CD4-positive, CD25-positive, alpha-beta regulatory T cell (primary cell): ENCODE measurements at regions not wholly inside any gene's neighbourhood (a gene's known extent, or its start where the extent isn't known, plus 50 kb on each side); places are given as distances from the start of the nearest gene placed in this dataset.
A peak's percentile ranks its signal among the peaks of the same experiment; 100 is the strongest.

ENCODE experiments used
- ATAC-seq, 2 donors: fragments of 150-1000 bp; cut with Tn5 transposase; one replicate each; pipeline ENCODE4 v1.10.0; 2021; ENCODE audit warnings: low read depth in 2 of 2, moderate number of reproducible peaks in 2 of 2, moderate library complexity in 1 of 2
- DNase-seq, 3 donors: peaks; one replicate each; pipeline versions ENCODE4 v3.0.0 to v3.0.0-alpha.2; 2012 to 2022; ENCODE audit warnings: mixed read lengths in 1 of 3
- H3K27ac ChIP-seq: one replicate; pipeline ENCODE4 v1.7.0; 2013; ENCODE audit warnings: mild to moderate bottlenecking, low read length; ENCODE audit not compliant: insufficient read depth, poor library complexity, severe bottlenecking
- H3K27me3 ChIP-seq: one replicate; pipeline ENCODE4 v1.7.0; 2013; ENCODE audit warnings: low read length; ENCODE audit not compliant: control insufficient read depth, insufficient read depth
- H3K36me3 ChIP-seq: one replicate; pipeline ENCODE4 v1.7.0; 2013; ENCODE audit warnings: mild to moderate bottlenecking, low read length, moderate library complexity; ENCODE audit not compliant: control insufficient read depth, insufficient read depth
- H3K4me1 ChIP-seq: 2 replicates; pipeline ENCODE4 v1.7.0; 2013; ENCODE audit warnings: mild to moderate bottlenecking, low read length; ENCODE audit not compliant: insufficient read depth, control insufficient read depth, poor library complexity, severe bottlenecking
- H3K4me3 ChIP-seq: one replicate; pipeline ENCODE4 v1.7.0; 2013; ENCODE audit warnings: low read depth, mild to moderate bottlenecking, low read length, moderate library complexity
- H3K9me3 ChIP-seq, 2 experiments: 1 replicate in 1 of 2; 2 replicates in 1 of 2; pipeline ENCODE4 v1.7.0; 2013; ENCODE audit warnings: low read length in 2 of 2, mild to moderate bottlenecking in 1 of 2, moderate library complexity in 1 of 2; ENCODE audit not compliant: control insufficient read depth in 2 of 2
- H3K27ac Mint-ChIP-seq, 3 donors: one replicate each; pipeline ENCODE4 v1.8.0; 2020 to 2022; ENCODE audit warnings: mild to moderate bottlenecking in 3 of 3, mixed read lengths in 3 of 3, moderate library complexity in 2 of 3
- H3K27me3 Mint-ChIP-seq: one replicate; pipeline ENCODE4 v1.8.0; 2022; ENCODE audit warnings: mild to moderate bottlenecking, mixed read lengths
- H3K36me3 Mint-ChIP-seq: one replicate; pipeline ENCODE4 v1.8.0; 2020; ENCODE audit warnings: mixed read lengths
- H3K4me1 Mint-ChIP-seq, 4 donors: one replicate each; pipeline ENCODE4 v1.8.0; 2020 to 2022; ENCODE audit warnings: mixed read lengths in 4 of 4, mild to moderate bottlenecking in 1 of 4
- H3K4me3 Mint-ChIP-seq, 4 donors: one replicate each; pipeline ENCODE4 v1.8.0; 2020 to 2022; ENCODE audit warnings: mild to moderate bottlenecking in 4 of 4, mixed read lengths in 4 of 4, moderate library complexity in 3 of 4
- H3K9me3 Mint-ChIP-seq, 7 donors: one replicate each; pipeline ENCODE4 v1.8.0; 2020 to 2022; ENCODE audit warnings: mixed read lengths in 7 of 7, mild to moderate bottlenecking in 3 of 7, moderate library complexity in 2 of 7

DNA sequence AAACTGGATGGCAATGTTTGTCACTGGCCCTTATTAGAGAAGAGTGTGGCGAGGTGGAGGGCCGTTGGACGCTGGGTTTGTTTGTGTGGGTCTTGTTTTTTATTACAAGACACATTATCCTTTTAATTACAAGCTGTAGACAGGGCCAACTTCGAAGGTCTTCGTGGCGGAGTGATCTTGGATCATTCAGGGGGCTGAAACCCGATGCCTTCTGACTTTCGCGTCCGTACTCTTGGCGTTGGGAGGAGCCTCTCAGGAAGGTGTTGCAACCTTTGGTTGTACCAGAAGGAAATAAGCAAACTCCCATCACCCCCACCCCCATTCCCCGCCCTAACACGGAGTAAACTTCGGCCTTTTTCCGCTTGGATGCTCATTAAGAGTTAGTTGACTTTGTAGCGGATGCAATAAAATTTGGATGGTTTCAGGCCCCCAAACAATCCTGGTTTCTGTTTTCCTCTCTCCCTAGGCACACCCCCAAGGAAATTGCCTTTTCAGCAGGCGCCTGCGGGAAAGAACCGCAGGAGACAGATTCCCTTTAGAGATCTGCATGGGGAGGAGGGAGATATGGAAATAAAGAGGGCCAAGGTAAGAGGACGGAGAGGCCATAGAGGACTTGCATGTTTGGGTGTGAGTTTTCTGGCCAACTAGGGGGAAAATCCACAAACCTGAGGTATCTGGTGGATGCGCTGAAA, 294.5 kb upstream of the NFE2L3 start:
- H3K4me1 ChIP-seq: peaks cover 24% of the 10 kb centered on the region
- Mint-ChIP-seq H3K36me3 (no peaks in the 10 kb centered on the region), H3K4me3 (no peak overlapping the region), H3K27ac (no peak overlapping the region), H3K4me1 (peaks cover 9 to 35% (median 26%) of the 10 kb centered on the region in 4 donors), H3K9me3 (peaks cover 0 to 28% (median 8%) of the 10 kb centered on the region in 7 donors), H3K27me3 (no peaks in the 10 kb centered on the region)
- DNase-seq: no peak
- ATAC-seq: no peak
- H3K27me3 ChIP-seq: peaks cover 84% of the 10 kb centered on the region
- no peak overlapping the region for H3K27ac ChIP-seq
- H3K36me3 ChIP-seq: no peaks in the 10 kb centered on the region
- no peak overlapping the region for H3K4me3 ChIP-seq
- H3K9me3 ChIP-seq: peaks cover 42 to 73% of the 10 kb centered on the region in 2 experiments

DNA sequence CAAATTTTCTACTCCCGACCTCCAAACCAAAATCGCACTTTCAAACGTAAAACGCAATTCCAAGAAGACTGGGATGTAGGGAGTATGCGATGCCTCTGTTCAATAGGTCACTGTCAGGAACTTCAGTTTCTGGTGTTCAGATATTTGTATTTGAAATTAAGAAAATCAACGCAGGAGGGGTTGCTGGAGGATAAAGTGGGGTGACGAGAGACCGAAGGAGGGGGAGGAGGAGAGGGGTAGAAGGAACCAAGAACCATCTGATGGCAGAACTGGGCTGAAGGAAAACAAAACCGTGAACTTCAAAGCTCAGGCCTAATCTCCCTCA, 293.8 kb upstream of the NFE2L3 start:
- no peaks in the 10 kb centered on the region for H3K27me3 Mint-ChIP-seq
- Histone ChIP-seq H3K9me3 (peaks cover 44 to 79% of the 10 kb centered on the region in 2 experiments), H3K4me3 (no peak overlapping the region), H3K36me3 (no peaks in the 10 kb centered on the region), H3K27me3 (peaks cover 86% of the 10 kb centered on the region), H3K27ac (no peak overlapping the region), H3K4me1 (peaks cover 24% of the 10 kb centered on the region)
- peaks cover 5 to 38% (median 28%) of the 10 kb centered on the region in 4 donors for H3K4me1 Mint-ChIP-seq
- peaks cover 0 to 32% (median 8%) of the 10 kb centered on the region in 7 donors for H3K9me3 Mint-ChIP-seq
- H3K27ac Mint-ChIP-seq: no peak overlapping the region
- DNase-seq (no peak), ATAC-seq (no peak)
- H3K36me3 Mint-ChIP-seq: no peaks in the 10 kb centered on the region
- no peak overlapping the region for H3K4me3 Mint-ChIP-seq

DNA sequence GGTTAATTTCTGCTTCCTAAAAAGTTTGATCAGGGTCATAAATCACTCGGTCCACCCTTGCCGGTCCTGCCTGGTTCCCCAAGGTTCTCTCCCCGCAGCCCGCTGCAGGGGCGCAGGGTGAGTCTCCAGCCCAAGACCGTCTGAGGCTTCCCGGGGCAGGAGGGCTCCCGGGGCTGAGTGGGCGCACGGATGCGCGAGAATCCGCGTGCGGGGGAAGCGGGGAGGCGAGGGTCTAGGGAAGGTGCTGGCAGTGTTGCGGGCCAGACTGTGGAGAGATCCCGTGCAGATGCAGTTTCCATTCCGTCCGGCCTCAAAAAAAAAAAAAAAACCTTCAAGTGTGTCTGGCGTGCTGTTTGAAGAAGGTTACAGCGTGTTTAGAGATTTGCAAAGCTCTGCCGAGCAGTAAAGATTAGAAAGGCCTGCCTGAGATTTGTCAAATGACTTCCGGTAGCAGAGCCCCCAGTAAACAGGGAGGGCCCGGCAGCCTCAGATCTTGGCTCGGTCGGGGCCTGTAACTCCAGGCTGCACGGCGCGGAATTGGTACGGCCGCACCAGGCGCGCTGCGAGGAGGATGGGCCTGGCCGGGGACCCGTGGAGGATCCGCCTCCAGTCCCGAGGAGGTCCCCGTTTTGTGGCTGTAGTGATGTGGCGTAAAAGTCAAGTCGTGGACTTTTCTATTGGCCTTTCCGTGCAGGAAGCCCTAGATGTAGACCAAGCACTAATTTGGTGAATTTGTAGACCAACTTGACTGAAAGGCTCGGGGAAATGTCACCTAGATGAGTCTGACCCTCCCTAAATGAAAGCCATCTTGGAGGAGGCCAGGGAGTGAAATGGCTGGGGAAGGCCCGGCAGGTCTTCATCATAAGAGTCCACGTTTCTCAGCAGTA, 293.2 kb upstream of the NFE2L3 start:
- peaks cover 0 to 34% (median 8%) of the 10 kb centered on the region in 7 donors for H3K9me3 Mint-ChIP-seq
- H3K27ac Mint-ChIP-seq: peak overlapping the region; percentile 15 to 74 (median 23)
- DNase-seq: peak in 2 of 3 donors; percentile 8 to 31

DNA sequence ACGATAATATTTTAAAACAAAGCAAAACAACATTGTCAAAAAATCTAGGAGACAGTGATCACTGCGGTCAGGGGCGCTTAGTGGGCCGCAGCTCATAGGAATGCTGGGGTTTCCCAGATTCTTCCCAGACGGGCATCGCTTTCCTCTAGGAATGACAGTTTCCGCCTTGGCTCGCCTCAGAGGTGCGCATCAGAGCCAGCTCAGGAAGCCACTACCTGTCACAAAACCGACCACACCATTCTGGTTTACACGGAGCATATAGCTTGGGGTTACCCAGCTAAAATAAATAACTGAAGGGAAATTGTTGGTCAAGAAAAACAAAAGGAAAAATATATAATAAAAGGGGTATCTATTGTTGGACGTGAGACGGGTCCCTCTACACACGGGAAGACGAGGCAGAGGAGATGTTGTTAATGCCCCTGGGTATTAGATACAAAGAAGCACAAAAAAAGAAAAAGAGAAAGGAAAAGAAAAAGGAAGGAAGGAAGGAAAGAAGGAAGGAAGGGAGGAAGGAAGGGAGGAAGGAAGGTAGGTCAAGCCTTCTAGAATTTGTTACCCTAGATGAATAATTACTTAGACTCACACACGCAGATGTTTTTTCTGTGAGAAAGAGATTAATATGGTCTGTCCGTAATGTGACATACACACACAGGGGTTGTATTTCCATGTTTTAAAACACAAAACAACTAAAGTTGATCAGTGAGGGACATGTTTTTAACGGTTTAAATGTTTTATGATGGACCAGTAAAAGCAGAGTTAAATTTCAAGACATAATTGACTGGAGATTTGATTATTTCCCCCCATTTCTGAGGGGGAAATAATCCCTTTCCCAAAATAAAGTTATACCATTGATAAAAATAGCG, 292.4 kb upstream of the NFE2L3 start:
- Histone ChIP-seq H3K4me1 (peaks cover 24% of the 10 kb centered on the region), H3K27me3 (peaks cover 86% of the 10 kb centered on the region), H3K27ac (no peak overlapping the region), H3K36me3 (no peaks in the 10 kb centered on the region), H3K4me3 (no peak overlapping the region), H3K9me3 (peaks cover 48 to 86% of the 10 kb centered on the region in 2 experiments)
- Mint-ChIP-seq H3K36me3 (no peaks in the 10 kb centered on the region), H3K4me1 (peaks cover 1 to 25% (median 21%) of the 10 kb centered on the region in 4 donors), H3K27me3 (no peaks in the 10 kb centered on the region), H3K27ac (peak overlapping the region in 2 of 3 donors; percentile 74 to 92), H3K9me3 (peaks cover 0 to 34% (median 8%) of the 10 kb centered on the region in 7 donors), H3K4me3 (peak overlapping the region in 3 of 4 donors; percentile 37 to 85 (median 81))
- ATAC-seq (no peak), DNase-seq (peak in 1 of 3 donors; percentile 21)

More for the DNA sequence above, 293.2 kb upstream of the NFE2L3 start:
- no peak for ATAC-seq
- H3K27ac ChIP-seq: no peak overlapping the region
- H3K36me3 ChIP-seq: no peaks in the 10 kb centered on the region
- peaks cover 45 to 85% of the 10 kb centered on the region in 2 experiments for H3K9me3 ChIP-seq
- H3K36me3 Mint-ChIP-seq: no peaks in the 10 kb centered on the region
- no peak overlapping the region for H3K4me3 ChIP-seq
- H3K4me1 Mint-ChIP-seq: peaks cover 5 to 34% (median 23%) of the 10 kb centered on the region in 4 donors
- H3K4me3 Mint-ChIP-seq: peak overlapping the region in 3 of 4 donors; percentile 37 to 85 (median 81)
- H3K27me3 Mint-ChIP-seq: no peaks in the 10 kb centered on the region
- H3K4me1 ChIP-seq: peaks cover 24% of the 10 kb centered on the region
- H3K27me3 ChIP-seq: peaks cover 86% of the 10 kb centered on the region

DNA sequence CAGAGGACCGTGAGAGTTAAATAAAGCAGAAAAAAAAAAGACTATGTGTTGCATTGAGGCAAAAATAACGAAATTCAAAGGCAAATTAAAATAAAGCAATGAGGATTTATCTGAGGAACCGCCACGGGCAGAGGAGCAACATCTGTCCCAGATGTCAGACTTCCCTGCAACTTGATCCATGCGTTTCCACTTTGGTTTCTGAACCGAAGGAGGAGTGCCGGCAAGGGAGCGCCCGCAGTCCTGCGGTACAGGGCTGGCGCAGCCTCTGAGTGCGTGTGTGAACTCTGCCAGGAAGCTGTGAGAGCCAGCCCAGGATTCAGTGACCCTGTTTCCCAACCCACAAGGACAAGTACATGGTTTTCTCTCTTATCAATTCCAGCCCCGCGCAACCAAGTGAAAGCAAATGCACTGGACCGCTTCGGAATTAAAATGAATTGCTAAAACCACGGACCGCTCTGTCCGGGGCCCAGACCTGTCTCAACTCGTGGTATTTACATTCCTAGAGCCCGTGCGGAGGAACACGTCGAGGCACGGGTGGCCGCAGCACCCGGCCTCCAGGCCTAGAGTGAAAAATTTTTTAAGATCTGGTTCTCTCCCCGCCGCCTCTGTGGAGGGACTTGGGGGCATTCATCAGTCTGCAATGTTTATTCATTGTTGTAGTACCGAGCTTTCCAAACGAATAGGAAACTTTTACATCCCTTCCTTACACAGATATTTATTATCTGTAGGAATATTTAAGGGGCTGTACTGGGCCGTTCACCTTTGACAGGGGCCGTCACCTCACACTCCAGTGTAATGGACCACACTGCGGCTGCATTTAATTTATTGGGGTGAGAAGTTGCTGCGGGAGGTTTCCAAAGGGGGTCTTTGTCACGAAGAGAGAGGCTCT, 291.5 kb upstream of the NFE2L3 start:
- Mint-ChIP-seq H3K27me3 (peaks cover 5% of the 10 kb centered on the region), H3K27ac (peak overlapping the region; percentile 25 to 92 (median 74)), H3K9me3 (peaks cover 0 to 34% (median 8%) of the 10 kb centered on the region in 7 donors), H3K4me1 (peaks cover 0 to 25% (median 21%) of the 10 kb centered on the region in 4 donors), H3K36me3 (no peaks in the 10 kb centered on the region), H3K4me3 (peak overlapping the region; percentile 0 to 85 (median 46))
- Histone ChIP-seq H3K27ac (no peak overlapping the region), H3K36me3 (no peaks in the 10 kb centered on the region), H3K27me3 (peaks cover 86% of the 10 kb centered on the region), H3K4me1 (peaks cover 24% of the 10 kb centered on the region), H3K4me3 (no peak overlapping the region), H3K9me3 (peaks cover 44 to 82% of the 10 kb centered on the region in 2 experiments)
- ATAC-seq (no peak), DNase-seq (peak in 1 of 3 donors; percentile 27)

DNA sequence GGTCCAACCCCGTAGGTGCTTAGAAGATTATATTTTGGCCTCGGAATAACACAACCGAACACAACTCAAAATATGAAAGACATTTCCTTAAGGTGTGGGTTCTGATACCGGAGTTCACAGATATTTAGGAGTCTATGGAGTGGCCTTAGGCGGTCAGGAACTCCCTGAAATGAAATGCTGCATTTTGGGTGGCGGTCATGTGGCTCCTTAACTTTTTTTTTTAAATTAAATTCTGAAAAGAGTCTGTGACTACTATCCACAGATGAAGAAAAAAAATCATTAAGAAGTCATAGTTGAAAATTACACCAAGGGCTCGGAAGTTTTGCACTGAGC, 290.9 kb upstream of the NFE2L3 start:
- Mint-ChIP-seq H3K4me3 (peak overlapping the region in 3 of 4 donors; percentile 21 to 92 (median 54)), H3K27ac (peak overlapping the region in 1 of 3 donors; percentile 74), H3K4me1 (peaks cover 0 to 25% (median 21%) of the 10 kb centered on the region in 4 donors), H3K9me3 (peaks cover 0 to 34% (median 8%) of the 10 kb centered on the region in 7 donors), H3K36me3 (no peaks in the 10 kb centered on the region), H3K27me3 (peaks cover 11% of the 10 kb centered on the region)
- H3K27me3 ChIP-seq: peaks cover 85% of the 10 kb centered on the region
- H3K36me3 ChIP-seq: no peaks in the 10 kb centered on the region
- H3K4me1 ChIP-seq: peaks cover 24% of the 10 kb centered on the region
- ATAC-seq: no peak
- peak in 1 of 3 donors; percentile 15 for DNase-seq
- no peak overlapping the region for H3K4me3 ChIP-seq
- no peak overlapping the region for H3K27ac ChIP-seq
- peaks cover 38 to 75% of the 10 kb centered on the region in 2 experiments for H3K9me3 ChIP-seq
